GM23338 (cell line): ENCODE measurements at regions not wholly inside any gene's neighbourhood (a gene's known extent, or its start where the extent isn't known, plus 50 kb on each side); places are given as distances from the start of the nearest gene placed in this dataset.

Experiments
- ATAC-seq: fragments of 200-7000 bp; cut with Tn5 transposase; 3 replicates; pipeline ENCODE4 v1.9.1; 2020
- DNase-seq: peaks from one replicate; pipeline ENCODE4 v3.0.0-alpha.2; 2015; ENCODE audit warnings: low spot score
- H2AFZ ChIP-seq: fragments of 200-600 bp; sonication (generic); 2 replicates; pipeline ENCODE4 v1.8.0; 2016; ENCODE audit warnings: antibody characterized with exemption, mild to moderate bottlenecking, moderate library complexity
- H3F3A ChIP-seq: fragments of 200-600 bp; sonication (generic); replicated peaks from 2 replicates; pipeline ENCODE4 v1.8.0; 2017; ENCODE audit warnings: antibody characterized with exemption, mixed run types, low read depth
- H3K27ac ChIP-seq: fragments of 200-600 bp; sonication (generic); 2 replicates; pipeline ENCODE4 v1.6.1; 2016; ENCODE audit warnings: low read depth
- H3K27me3 ChIP-seq: fragments of 200-600 bp; sonication (generic); 2 replicates; pipeline ENCODE4 v1.8.0; 2016; ENCODE audit warnings: mild to moderate bottlenecking, mixed run types, moderate library complexity; ENCODE audit not compliant: insufficient read depth
- H3K36me3 ChIP-seq: fragments of 200-600 bp; sonication (generic); 2 replicates; pipeline ENCODE4 v1.8.0; 2016; ENCODE audit warnings: mild to moderate bottlenecking; ENCODE audit not compliant: insufficient read depth
- H3K4me1 ChIP-seq: fragments of 200-600 bp; sonication (generic); 2 replicates; pipeline ENCODE4 v1.8.0; 2016; ENCODE audit warnings: mild to moderate bottlenecking, moderate library complexity; ENCODE audit not compliant: insufficient read depth
- H3K4me2 ChIP-seq: fragments of 200-600 bp; sonication (generic); 2 replicates; pipeline ENCODE4 v1.7.1; 2017; ENCODE audit warnings: mixed run types
- H3K4me3 ChIP-seq: fragments of 200-600 bp; sonication (generic); 2 replicates; pipeline ENCODE4 v1.6.1; 2016; ENCODE audit warnings: mixed run types
- H3K79me2 ChIP-seq: fragments of 200-600 bp; sonication (generic); replicated peaks from 2 replicates; pipeline ENCODE4 v1.8.0; 2017; ENCODE audit warnings: mild to moderate bottlenecking; ENCODE audit not compliant: insufficient read depth
- H3K9me2 ChIP-seq: fragments of 200-600 bp; sonication (generic); 2 replicates; pipeline ENCODE4 v1.8.0; 2017; ENCODE audit not compliant: insufficient read depth
- H4K20me1 ChIP-seq: fragments of 200-600 bp; sonication (generic); replicated peaks from 2 replicates; pipeline ENCODE4 v1.8.0; 2017; ENCODE audit warnings: mild to moderate bottlenecking; ENCODE audit not compliant: insufficient read depth
- H3K27ac Mint-ChIP-seq: 2 replicates; pipeline ENCODE4 v1.8.0; 2020; ENCODE audit warnings: inconsistent platforms, mild to moderate bottlenecking, moderate library complexity, mixed read lengths
- H3K27me3 Mint-ChIP-seq: 3 replicates; pipeline ENCODE4 v1.8.0; 2022; ENCODE audit warnings: low read depth, mild to moderate bottlenecking, moderate library complexity, mixed read lengths, inconsistent platforms; ENCODE audit not compliant: insufficient read depth, poor library complexity
- H3K36me3 Mint-ChIP-seq: 3 replicates; pipeline ENCODE4 v1.8.0; 2021; ENCODE audit warnings: low read depth, mild to moderate bottlenecking, inconsistent platforms, moderate library complexity, mixed read lengths
- H3K4me1 Mint-ChIP-seq: 3 replicates; pipeline ENCODE4 v1.8.0; 2020; ENCODE audit warnings: mild to moderate bottlenecking, inconsistent platforms, mixed read lengths
- H3K4me3 Mint-ChIP-seq: 3 replicates; pipeline ENCODE4 v1.8.0; 2021; ENCODE audit warnings: moderate library complexity, mild to moderate bottlenecking, inconsistent platforms, mixed read lengths
- H3K9me3 Mint-ChIP-seq: 3 replicates; pipeline ENCODE4 v1.8.0; 2020; ENCODE audit warnings: moderate library complexity, mild to moderate bottlenecking, inconsistent platforms, mixed read lengths
- CREB1 ChIP-seq: fragments of 250-450 bp; sonication (Bioruptor Pico); IDR thresholded peaks from 2 replicates; pipeline ENCODE4 v1.5.0; 2020; ENCODE audit warnings: low read depth, mild to moderate bottlenecking, moderate library complexity
- EZH2 ChIP-seq: fragments of 200-600 bp; sonication (generic); IDR thresholded peaks from one replicate; pipeline ENCODE4 v1.8.0; 2017; ENCODE audit warnings: antibody characterized with exemption, mild to moderate bottlenecking, low read depth; ENCODE audit not compliant: unreplicated experiment
- EZH2phosphoT487 ChIP-seq: fragments of 200-600 bp; sonication (generic); IDR thresholded peaks from one replicate; pipeline ENCODE4 v1.8.1; 2018; ENCODE audit warnings: antibody characterized with exemption; ENCODE audit not compliant: unreplicated experiment
- JUNB ChIP-seq: IDR thresholded peaks from one replicate; pipeline ENCODE4 v1.6.1; 2016; ENCODE audit warnings: antibody characterized with exemption; ENCODE audit not compliant: unreplicated experiment
- NANOG ChIP-seq: IDR thresholded peaks from 2 replicates; pipeline ENCODE4 v1.6.1; 2016; ENCODE audit warnings: antibody characterized with exemption, borderline replicate concordance
- POLR2AphosphoS5 ChIP-seq: IDR thresholded peaks from 2 replicates; pipeline ENCODE4 v1.6.1; 2016; ENCODE audit warnings: antibody characterized with exemption, low read depth
- STAT1 ChIP-seq: IDR thresholded peaks from one replicate; pipeline ENCODE4 v1.6.1; 2016; ENCODE audit warnings: antibody characterized with exemption; ENCODE audit not compliant: unreplicated experiment
- ZNF114 ChIP-seq: fragments of 250-450 bp; sonication (Bioruptor Pico); IDR thresholded peaks from 2 replicates; pipeline ENCODE4 v1.5.0; 2020; ENCODE audit warnings: mild to moderate bottlenecking, moderate library complexity
- ZNF331 ChIP-seq: fragments of 250-450 bp; sonication (Bioruptor Pico); IDR thresholded peaks from 2 replicates; pipeline ENCODE4 v1.5.0; 2020; ENCODE audit warnings: low read depth, mild to moderate bottlenecking, moderate library complexity
- TF ChIP-seq, protein P1 (sequence below): IDR thresholded peaks from 2 replicates; pipeline ENCODE4 v1.6.1; 2016; ENCODE audit warnings: antibody characterized with exemption
- TF ChIP-seq, protein P2 (sequence below): fragments of 250-450 bp; sonication (Bioruptor Pico); IDR thresholded peaks from 2 replicates; pipeline ENCODE4 v1.5.0; 2020; ENCODE audit warnings: mild to moderate bottlenecking, moderate library complexity
- TF ChIP-seq, protein P3 (sequence below), 2 experiments: fragments of 200-600 bp in 1 of 2; sonication (generic) in 1 of 2; conservative IDR thresholded peaks; 2 replicates each; pipeline versions ENCODE4 v1.5.1 to v1.6.1; 2016 to 2017; ENCODE audit warnings: antibody characterized with exemption in 2 of 2, low read depth in 2 of 2, mild to moderate bottlenecking in 2 of 2, moderate library complexity in 1 of 2
- TF ChIP-seq, protein P4 (sequence below): IDR thresholded peaks from one replicate; pipeline ENCODE4 v1.6.1; 2018; ENCODE audit warnings: antibody characterized with exemption; ENCODE audit not compliant: unreplicated experiment

DNA sequence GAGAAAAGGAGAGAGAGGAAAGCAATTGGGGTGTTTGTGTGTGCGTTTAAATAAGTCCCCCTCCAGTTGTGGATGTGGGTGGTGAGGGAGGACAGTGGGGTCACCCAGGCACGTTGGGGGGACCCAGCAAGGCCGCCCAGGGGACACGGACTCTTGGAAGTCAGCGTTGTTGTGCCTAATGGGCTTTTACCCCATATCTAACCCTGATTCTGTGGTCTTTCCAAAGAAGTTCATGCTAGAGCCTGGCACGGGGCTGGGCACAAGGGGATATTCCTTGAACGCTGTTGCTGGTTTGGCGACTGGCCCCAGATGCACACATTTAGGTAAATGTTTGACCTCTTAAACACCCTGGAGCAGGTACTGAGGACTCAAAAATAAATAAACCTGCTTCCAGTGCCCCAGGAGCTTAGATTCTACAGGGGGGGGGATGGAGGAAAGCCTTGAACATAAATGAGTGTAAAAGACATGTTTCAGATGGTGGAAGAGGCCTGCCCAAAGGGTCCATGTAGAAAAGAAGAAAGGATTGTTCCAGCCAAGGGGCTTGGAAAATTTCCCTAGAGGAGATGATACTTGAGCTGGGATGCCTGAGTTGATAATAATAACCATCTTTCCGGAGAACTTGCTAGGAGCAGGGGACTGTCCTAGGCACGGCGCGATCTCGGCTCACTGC, 97.7 kb upstream of the SIX3 start:
- Mint-ChIP-seq H3K9me3 (no peaks in the 10 kb centered on the region), H3K27me3 (peaks cover 6% of the 10 kb centered on the region), H3K4me3 (no peak overlapping the region), H3K36me3 (no peaks in the 10 kb centered on the region), H3K4me1 (no peaks in the 10 kb centered on the region), H3K27ac (no peak overlapping the region)
- H3K4me2 ChIP-seq, result no peak overlapping the region
- no peaks in the 10 kb centered on the region for H4K20me1 ChIP-seq
- DNase-seq (no peak), ATAC-seq (no peak)
- H3F3A ChIP-seq, result no peaks in the 10 kb centered on the region
- no peak overlapping the region for H3K4me3 ChIP-seq
- no peaks in the 10 kb centered on the region for H3K27me3 ChIP-seq
- no peaks in the 10 kb centered on the region for H3K79me2 ChIP-seq
- no peak for TF ChIP-seq EZH2phosphoT487
- TF ChIP-seq, protein P1, sequence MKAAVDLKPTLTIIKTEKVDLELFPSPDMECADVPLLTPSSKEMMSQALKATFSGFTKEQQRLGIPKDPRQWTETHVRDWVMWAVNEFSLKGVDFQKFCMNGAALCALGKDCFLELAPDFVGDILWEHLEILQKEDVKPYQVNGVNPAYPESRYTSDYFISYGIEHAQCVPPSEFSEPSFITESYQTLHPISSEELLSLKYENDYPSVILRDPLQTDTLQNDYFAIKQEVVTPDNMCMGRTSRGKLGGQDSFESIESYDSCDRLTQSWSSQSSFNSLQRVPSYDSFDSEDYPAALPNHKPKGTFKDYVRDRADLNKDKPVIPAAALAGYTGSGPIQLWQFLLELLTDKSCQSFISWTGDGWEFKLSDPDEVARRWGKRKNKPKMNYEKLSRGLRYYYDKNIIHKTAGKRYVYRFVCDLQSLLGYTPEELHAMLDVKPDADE, result no peak
- TF ChIP-seq, protein P2, sequence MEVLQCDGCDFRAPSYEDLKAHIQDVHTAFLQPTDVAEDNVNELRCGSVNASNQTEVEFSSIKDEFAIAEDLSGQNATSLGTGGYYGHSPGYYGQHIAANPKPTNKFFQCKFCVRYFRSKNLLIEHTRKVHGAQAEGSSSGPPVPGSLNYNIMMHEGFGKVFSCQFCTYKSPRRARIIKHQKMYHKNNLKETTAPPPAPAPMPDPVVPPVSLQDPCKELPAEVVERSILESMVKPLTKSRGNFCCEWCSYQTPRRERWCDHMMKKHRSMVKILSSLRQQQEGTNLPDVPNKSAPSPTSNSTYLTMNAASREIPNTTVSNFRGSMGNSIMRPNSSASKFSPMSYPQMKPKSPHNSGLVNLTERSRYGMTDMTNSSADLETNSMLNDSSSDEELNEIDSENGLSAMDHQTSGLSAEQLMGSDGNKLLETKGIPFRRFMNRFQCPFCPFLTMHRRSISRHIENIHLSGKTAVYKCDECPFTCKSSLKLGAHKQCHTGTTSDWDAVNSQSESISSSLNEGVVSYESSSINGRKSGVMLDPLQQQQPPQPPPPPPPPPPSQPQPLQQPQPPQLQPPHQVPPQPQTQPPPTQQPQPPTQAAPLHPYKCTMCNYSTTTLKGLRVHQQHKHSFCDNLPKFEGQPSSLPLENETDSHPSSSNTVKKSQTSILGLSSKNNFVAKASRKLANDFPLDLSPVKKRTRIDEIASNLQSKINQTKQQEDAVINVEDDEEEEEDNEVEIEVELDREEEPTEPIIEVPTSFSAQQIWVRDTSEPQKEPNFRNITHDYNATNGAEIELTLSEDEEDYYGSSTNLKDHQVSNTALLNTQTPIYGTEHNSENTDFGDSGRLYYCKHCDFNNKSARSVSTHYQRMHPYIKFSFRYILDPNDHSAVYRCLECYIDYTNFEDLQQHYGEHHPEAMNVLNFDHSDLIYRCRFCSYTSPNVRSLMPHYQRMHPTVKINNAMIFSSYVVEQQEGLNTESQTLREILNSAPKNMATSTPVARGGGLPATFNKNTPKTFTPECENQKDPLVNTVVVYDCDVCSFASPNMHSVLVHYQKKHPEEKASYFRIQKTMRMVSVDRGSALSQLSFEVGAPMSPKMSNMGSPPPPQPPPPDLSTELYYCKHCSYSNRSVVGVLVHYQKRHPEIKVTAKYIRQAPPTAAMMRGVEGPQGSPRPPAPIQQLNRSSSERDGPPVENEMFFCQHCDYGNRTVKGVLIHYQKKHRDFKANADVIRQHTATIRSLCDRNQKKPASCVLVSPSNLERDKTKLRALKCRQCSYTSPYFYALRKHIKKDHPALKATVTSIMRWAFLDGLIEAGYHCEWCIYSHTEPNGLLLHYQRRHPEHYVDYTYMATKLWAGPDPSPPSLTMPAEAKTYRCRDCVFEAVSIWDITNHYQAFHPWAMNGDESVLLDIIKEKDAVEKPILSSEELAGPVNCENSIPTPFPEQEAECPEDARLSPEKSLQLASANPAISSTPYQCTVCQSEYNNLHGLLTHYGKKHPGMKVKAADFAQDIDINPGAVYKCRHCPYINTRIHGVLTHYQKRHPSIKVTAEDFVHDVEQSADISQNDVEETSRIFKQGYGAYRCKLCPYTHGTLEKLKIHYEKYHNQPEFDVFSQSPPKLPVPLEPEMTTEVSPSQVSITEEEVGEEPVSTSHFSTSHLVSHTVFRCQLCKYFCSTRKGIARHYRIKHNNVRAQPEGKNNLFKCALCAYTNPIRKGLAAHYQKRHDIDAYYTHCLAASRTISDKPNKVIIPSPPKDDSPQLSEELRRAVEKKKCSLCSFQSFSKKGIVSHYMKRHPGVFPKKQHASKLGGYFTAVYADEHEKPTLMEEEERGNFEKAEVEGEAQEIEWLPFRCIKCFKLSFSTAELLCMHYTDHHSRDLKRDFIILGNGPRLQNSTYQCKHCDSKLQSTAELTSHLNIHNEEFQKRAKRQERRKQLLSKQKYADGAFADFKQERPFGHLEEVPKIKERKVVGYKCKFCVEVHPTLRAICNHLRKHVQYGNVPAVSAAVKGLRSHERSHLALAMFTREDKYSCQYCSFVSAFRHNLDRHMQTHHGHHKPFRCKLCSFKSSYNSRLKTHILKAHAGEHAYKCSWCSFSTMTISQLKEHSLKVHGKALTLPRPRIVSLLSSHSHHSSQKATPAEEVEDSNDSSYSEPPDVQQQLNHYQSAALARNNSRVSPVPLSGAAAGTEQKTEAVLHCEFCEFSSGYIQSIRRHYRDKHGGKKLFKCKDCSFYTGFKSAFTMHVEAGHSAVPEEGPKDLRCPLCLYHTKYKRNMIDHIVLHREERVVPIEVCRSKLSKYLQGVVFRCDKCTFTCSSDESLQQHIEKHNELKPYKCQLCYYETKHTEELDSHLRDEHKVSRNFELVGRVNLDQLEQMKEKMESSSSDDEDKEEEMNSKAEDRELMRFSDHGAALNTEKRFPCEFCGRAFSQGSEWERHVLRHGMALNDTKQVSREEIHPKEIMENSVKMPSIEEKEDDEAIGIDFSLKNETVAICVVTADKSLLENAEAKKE (CRISPR knock-in tag), result no peak
- TF ChIP-seq EZH2, result no peak
- TF ChIP-seq, protein P3, sequence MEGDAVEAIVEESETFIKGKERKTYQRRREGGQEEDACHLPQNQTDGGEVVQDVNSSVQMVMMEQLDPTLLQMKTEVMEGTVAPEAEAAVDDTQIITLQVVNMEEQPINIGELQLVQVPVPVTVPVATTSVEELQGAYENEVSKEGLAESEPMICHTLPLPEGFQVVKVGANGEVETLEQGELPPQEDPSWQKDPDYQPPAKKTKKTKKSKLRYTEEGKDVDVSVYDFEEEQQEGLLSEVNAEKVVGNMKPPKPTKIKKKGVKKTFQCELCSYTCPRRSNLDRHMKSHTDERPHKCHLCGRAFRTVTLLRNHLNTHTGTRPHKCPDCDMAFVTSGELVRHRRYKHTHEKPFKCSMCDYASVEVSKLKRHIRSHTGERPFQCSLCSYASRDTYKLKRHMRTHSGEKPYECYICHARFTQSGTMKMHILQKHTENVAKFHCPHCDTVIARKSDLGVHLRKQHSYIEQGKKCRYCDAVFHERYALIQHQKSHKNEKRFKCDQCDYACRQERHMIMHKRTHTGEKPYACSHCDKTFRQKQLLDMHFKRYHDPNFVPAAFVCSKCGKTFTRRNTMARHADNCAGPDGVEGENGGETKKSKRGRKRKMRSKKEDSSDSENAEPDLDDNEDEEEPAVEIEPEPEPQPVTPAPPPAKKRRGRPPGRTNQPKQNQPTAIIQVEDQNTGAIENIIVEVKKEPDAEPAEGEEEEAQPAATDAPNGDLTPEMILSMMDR (conservative IDR thresholded peaks at IDR 0.05; ENCODE audit: low read depth in 2 of 2), result no peak
- no peak for TF ChIP-seq NANOG
- no peak for TF ChIP-seq STAT1
- TF ChIP-seq, protein P4, sequence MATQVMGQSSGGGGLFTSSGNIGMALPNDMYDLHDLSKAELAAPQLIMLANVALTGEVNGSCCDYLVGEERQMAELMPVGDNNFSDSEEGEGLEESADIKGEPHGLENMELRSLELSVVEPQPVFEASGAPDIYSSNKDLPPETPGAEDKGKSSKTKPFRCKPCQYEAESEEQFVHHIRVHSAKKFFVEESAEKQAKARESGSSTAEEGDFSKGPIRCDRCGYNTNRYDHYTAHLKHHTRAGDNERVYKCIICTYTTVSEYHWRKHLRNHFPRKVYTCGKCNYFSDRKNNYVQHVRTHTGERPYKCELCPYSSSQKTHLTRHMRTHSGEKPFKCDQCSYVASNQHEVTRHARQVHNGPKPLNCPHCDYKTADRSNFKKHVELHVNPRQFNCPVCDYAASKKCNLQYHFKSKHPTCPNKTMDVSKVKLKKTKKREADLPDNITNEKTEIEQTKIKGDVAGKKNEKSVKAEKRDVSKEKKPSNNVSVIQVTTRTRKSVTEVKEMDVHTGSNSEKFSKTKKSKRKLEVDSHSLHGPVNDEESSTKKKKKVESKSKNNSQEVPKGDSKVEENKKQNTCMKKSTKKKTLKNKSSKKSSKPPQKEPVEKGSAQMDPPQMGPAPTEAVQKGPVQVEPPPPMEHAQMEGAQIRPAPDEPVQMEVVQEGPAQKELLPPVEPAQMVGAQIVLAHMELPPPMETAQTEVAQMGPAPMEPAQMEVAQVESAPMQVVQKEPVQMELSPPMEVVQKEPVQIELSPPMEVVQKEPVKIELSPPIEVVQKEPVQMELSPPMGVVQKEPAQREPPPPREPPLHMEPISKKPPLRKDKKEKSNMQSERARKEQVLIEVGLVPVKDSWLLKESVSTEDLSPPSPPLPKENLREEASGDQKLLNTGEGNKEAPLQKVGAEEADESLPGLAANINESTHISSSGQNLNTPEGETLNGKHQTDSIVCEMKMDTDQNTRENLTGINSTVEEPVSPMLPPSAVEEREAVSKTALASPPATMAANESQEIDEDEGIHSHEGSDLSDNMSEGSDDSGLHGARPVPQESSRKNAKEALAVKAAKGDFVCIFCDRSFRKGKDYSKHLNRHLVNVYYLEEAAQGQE, result no peak
- TF ChIP-seq POLR2AphosphoS5, result no peak
- TF ChIP-seq CREB1 (CRISPR knock-in tag), result no peak
- TF ChIP-seq ZNF114, result no peak
- TF ChIP-seq ZNF331 (CRISPR knock-in tag), result no peak
- TF ChIP-seq JUNB, result no peak
- H3K9me2 ChIP-seq, result no peaks in the 10 kb centered on the region
- H3K36me3 ChIP-seq, result no peaks in the 10 kb centered on the region
- no peak overlapping the region for H3K27ac ChIP-seq
- H2AFZ ChIP-seq, result no peak overlapping the region
- no peaks in the 10 kb centered on the region for H3K4me1 ChIP-seq
